ENCODE measurements at regions not wholly inside any gene's neighbourhood (a gene's known extent, or its start where the extent isn't known, plus 50 kb on each side); places are given as distances from the start of the nearest gene placed in this dataset.

- Histone ChIP-seq H3K9me2 (ENCODE audit: insufficient read depth, low read length) (no peaks in the 10 kb centered on the region), H3K9ac (ENCODE audit: low read length) (no peak overlapping the region), H3K4me2 (ENCODE audit: low read length) (no peak overlapping the region), H3K27me3 (ENCODE audit: insufficient read depth, low read depth, low read length) (no peaks in the 10 kb centered on the region), H3K9me3 (ENCODE audit: low read length) (no peaks in the 10 kb centered on the region), H4K20me1 (ENCODE audit: insufficient read depth) (no peaks in the 10 kb centered on the region), H3F3A (ENCODE audit: insufficient read depth, low read length, poor library complexity, severe bottlenecking) (no peaks in the 10 kb centered on the region), H3K27ac (ENCODE audit: low read length) (no peak overlapping the region), H2AFZ (ENCODE audit: low read depth, low read length) (no peak overlapping the region), H3K36me3 (ENCODE audit: insufficient read depth, low read length) (no peaks in the 10 kb centered on the region), H3K79me2 (replicated peaks; ENCODE audit: insufficient read depth, low read length) (no peaks in the 10 kb centered on the region), H3K4me3 (ENCODE audit: low read length) (no peak overlapping the region)
- TF ChIP-seq EP300 (conservative IDR thresholded peaks at IDR 0.05; ENCODE audit: poor library complexity, severe bottlenecking) (no peak), TAF1 (IDR thresholded peaks at IDR 0.05; ENCODE audit: low read depth) (no peak), RAD21 (conservative IDR thresholded peaks at IDR 0.05) (no peak), MXI1 (conservative IDR thresholded peaks at IDR 0.05; ENCODE audit: poor library complexity, severe bottlenecking) (no peak), POLR2AphosphoS5 (IDR thresholded peaks at IDR 0.05) (no peak), REST (IDR thresholded peaks at IDR 0.05; ENCODE audit: borderline replicate concordance) (no peak), CTCF (IDR thresholded peaks at IDR 0.05; ENCODE audit: poor library complexity, severe bottlenecking) (no peak), EZH2 (IDR thresholded peaks at IDR 0.05; ENCODE audit: borderline replicate concordance, insufficient read depth, low read length, poor library complexity, severe bottlenecking) (no peak), SMC3 (conservative IDR thresholded peaks at IDR 0.05; ENCODE audit: poor library complexity) (no peak)
Observed at GRCh38 chr2:16362611-16363010, 303.0 kb downstream of the CYRIA start.

- Histone ChIP-seq H3K27me3 (ENCODE audit: insufficient read depth, low read depth, low read length) (no peaks in the 10 kb centered on the region), H3K9ac (ENCODE audit: low read length) (no peak overlapping the region), H3K27ac (ENCODE audit: low read length) (no peak overlapping the region), H3K9me3 (ENCODE audit: low read length) (no peaks in the 10 kb centered on the region), H3F3A (ENCODE audit: insufficient read depth, low read length, poor library complexity, severe bottlenecking) (no peaks in the 10 kb centered on the region), H3K4me2 (ENCODE audit: low read length) (no peak overlapping the region), H3K9me2 (ENCODE audit: insufficient read depth, low read length) (no peaks in the 10 kb centered on the region), H3K79me2 (replicated peaks; ENCODE audit: insufficient read depth, low read length) (no peaks in the 10 kb centered on the region), H3K4me3 (ENCODE audit: low read length) (no peak overlapping the region), H2AFZ (ENCODE audit: low read depth, low read length) (no peak overlapping the region), H3K36me3 (ENCODE audit: insufficient read depth, low read length) (no peaks in the 10 kb centered on the region), H4K20me1 (ENCODE audit: insufficient read depth) (no peaks in the 10 kb centered on the region)
- TF ChIP-seq SMC3 (conservative IDR thresholded peaks at IDR 0.05; ENCODE audit: poor library complexity) (no peak), POLR2AphosphoS5 (IDR thresholded peaks at IDR 0.05) (no peak), EP300 (conservative IDR thresholded peaks at IDR 0.05; ENCODE audit: poor library complexity, severe bottlenecking) (no peak), MXI1 (conservative IDR thresholded peaks at IDR 0.05; ENCODE audit: poor library complexity, severe bottlenecking) (no peak), TAF1 (IDR thresholded peaks at IDR 0.05; ENCODE audit: low read depth) (no peak), CTCF (IDR thresholded peaks at IDR 0.05; ENCODE audit: poor library complexity, severe bottlenecking) (no peak)
Observed at GRCh38 chr2:16361261-16361995, 304.2 kb downstream of the CYRIA start.
